Uterus (tissue), 3 donors: ENCODE measurements at regions not wholly inside any gene's neighbourhood (a gene's known extent, or its start where the extent isn't known, plus 50 kb on each side); places are given as distances from the start of the nearest gene placed in this dataset.
A peak's percentile ranks its signal among the peaks of the same experiment; 100 is the strongest.
"Not testable (repeated sequence)": the region's sequence is repeated elsewhere in the genome, so short reads cannot be mapped to it uniquely, and the experiment has no call there.

Experiments
- DNase-seq, 2 donors: peaks; one replicate each; pipeline ENCODE4 v3.0.0-alpha.2; 2019 to 2020
- H3K27ac ChIP-seq, 2 donors: fragments of 200-600 bp; sonication (generic); 1 replicate in 1 of 2; 2 replicates in 1 of 2; pipeline ENCODE4 v1.5.1; 2016 to 2018
- H3K27me3 ChIP-seq, 2 donors: fragments of 200-600 bp; sonication (generic); one replicate each; pipeline ENCODE4 v1.5.1; 2018 to 2019; ENCODE audit warnings: control low read depth in 1 of 2
- H3K36me3 ChIP-seq, 2 donors: fragments of 200-600 bp; sonication (generic); one replicate each; pipeline ENCODE4 v1.5.1; 2019; ENCODE audit warnings: control low read depth in 1 of 2
- H3K4me1 ChIP-seq, 2 donors: fragments of 200-600 bp; sonication (generic); one replicate each; pipeline ENCODE4 v1.5.1; 2018 to 2019; ENCODE audit warnings: control low read depth in 1 of 2
- H3K4me3 ChIP-seq, 2 donors: fragments of 200-600 bp; sonication (generic); 1 replicate in 1 of 2; 2 replicates in 1 of 2; pipeline ENCODE4 v1.5.1; 2018 to 2019; ENCODE audit warnings: mild to moderate bottlenecking in 1 of 2
- H3K9me3 ChIP-seq, 2 donors: fragments of 200-600 bp; sonication (generic); one replicate each; pipeline ENCODE4 v1.5.1; 2019; ENCODE audit warnings: control low read depth in 1 of 2
- CTCF ChIP-seq, 4 experiments: fragments of 200-600 bp in 2 of 4; fragments of 450-650 bp in 2 of 4; sonication (generic) in 2 of 4; IDR thresholded peaks; one replicate each; pipeline ENCODE4 v1.5.1; 2016 to 2019; ENCODE audit warnings: antibody characterized with exemption in 4 of 4, mild to moderate bottlenecking in 2 of 4, moderate library complexity in 1 of 4
- POLR2A ChIP-seq, 2 donors: fragments of 450-650 bp; IDR thresholded peaks; one replicate each; pipeline ENCODE4 v1.6.1; 2016; ENCODE audit warnings: antibody characterized with exemption in 2 of 2, mild to moderate bottlenecking in 1 of 2, moderate library complexity in 1 of 2
- intact Hi-C: fragments of 100-400 bp; cut with DNase I; formaldehyde crosslinking; loops from one replicate; pipeline ENCODE4 v1.15.1; 2023; ENCODE audit warnings: low total_unique reads
- donor health status: DM: yes; HTN: yes; CAD: no.

GRCh38 chr2:181789827-181790448, 101.6 kb upstream of the ITPRID2 start:
- no peak overlapping the region for H3K4me3 ChIP-seq
- no peaks in the 10 kb centered on the region for H3K27me3 ChIP-seq
- TF ChIP-seq POLR2A (IDR thresholded peaks at IDR 0.05), result no peak
- TF ChIP-seq CTCF (IDR thresholded peaks at IDR 0.05), result no peak
- DNase-seq, result no peak
- H3K9me3 ChIP-seq, result no peaks in the 10 kb centered on the region
- no peak overlapping the region for H3K27ac ChIP-seq
- intact Hi-C loops, result no loop called here
- H3K4me1 ChIP-seq, result peaks cover 0 to 5% of the 10 kb centered on the region in 2 donors
- H3K36me3 ChIP-seq, result no peaks in the 10 kb centered on the region

GRCh38 chr2:181790716-181791649, 100.5 kb upstream of the ITPRID2 start:
- DNase-seq, result no peak
- H3K27me3 ChIP-seq, result no peaks in the 10 kb centered on the region
- TF ChIP-seq POLR2A (IDR thresholded peaks at IDR 0.05), result no peak
- peak in 1 of 4 experiments; percentile 6 for TF ChIP-seq CTCF (IDR thresholded peaks at IDR 0.05)
- no peaks in the 10 kb centered on the region for H3K9me3 ChIP-seq
- peak overlapping the region in 1 of 2 donors; percentile 65 for H3K27ac ChIP-seq
- H3K4me3 ChIP-seq, result no peak overlapping the region
- no peaks in the 10 kb centered on the region for H3K36me3 ChIP-seq
- intact Hi-C loops, result no loop called here
- H3K4me1 ChIP-seq, result no peaks in the 10 kb centered on the region

GRCh38 chr2:181792906-181793305, 98.6 kb upstream of the ITPRID2 start:
- no peak for DNase-seq
- intact Hi-C loops, result no loop called here
- Histone ChIP-seq H3K4me3 (no peak overlapping the region), H3K36me3 (no peaks in the 10 kb centered on the region), H3K9me3 (no peaks in the 10 kb centered on the region), H3K4me1 (no peaks in the 10 kb centered on the region), H3K27me3 (no peaks in the 10 kb centered on the region), H3K27ac (no peak overlapping the region)
- TF ChIP-seq POLR2A (IDR thresholded peaks at IDR 0.05) (no peak), CTCF (IDR thresholded peaks at IDR 0.05) (no peak)

GRCh38 chr2:181798022-181798421, 93.5 kb upstream of the ITPRID2 start:
- no peak for TF ChIP-seq POLR2A (IDR thresholded peaks at IDR 0.05)
- H3K4me3 ChIP-seq, result no peak overlapping the region
- H3K27me3 ChIP-seq, result no peaks in the 10 kb centered on the region
- no peak overlapping the region for H3K27ac ChIP-seq
- no peaks in the 10 kb centered on the region for H3K36me3 ChIP-seq
- H3K9me3 ChIP-seq, result no peaks in the 10 kb centered on the region
- no peak for DNase-seq
- no peaks in the 10 kb centered on the region for H3K4me1 ChIP-seq
- intact Hi-C loops, result no loop called here

- H3K36me3 ChIP-seq, H3K4me1 ChIP-seq, H3K27me3 ChIP-seq, H3K9me3 ChIP-seq, intact Hi-C loops, H3K27ac ChIP-seq, DNase-seq, H3K4me3 ChIP-seq: not testable (repeated sequence)
Measured at GRCh38 chr2:181802300-181802699, 89.2 kb upstream of the ITPRID2 start.

GRCh38 chr2:181803903-181804799, 87.4 kb upstream of the ITPRID2 start:
- intact Hi-C loops, H3K36me3 ChIP-seq, H3K27me3 ChIP-seq, H3K9me3 ChIP-seq, H3K4me1 ChIP-seq, DNase-seq, H3K4me3 ChIP-seq: not testable (repeated sequence)
- H3K27ac ChIP-seq, result peak overlapping the region in 1 of 2 donors; percentile 74
